Progenitor cell of endocrine pancreas (in vitro differentiated cells): ENCODE measurements at regions not wholly inside any gene's neighbourhood (a gene's known extent, or its start where the extent isn't known, plus 50 kb on each side); places are given as distances from the start of the nearest gene placed in this dataset.

Source experiments
- DNase-seq: peaks from one replicate; pipeline ENCODE4 v3.0.0; 2021; ENCODE audit warnings: low spot score; ENCODE audit not compliant: unreplicated experiment
- H3K27ac Mint-ChIP-seq: 2 replicates; pipeline ENCODE4 v1.8.0; 2021; ENCODE audit warnings: mild to moderate bottlenecking, moderate library complexity, mixed read lengths
- H3K27me3 Mint-ChIP-seq: 2 replicates; pipeline ENCODE4 v1.8.0; 2021; ENCODE audit warnings: mixed read lengths
- H3K36me3 Mint-ChIP-seq: 2 replicates; pipeline ENCODE4 v1.8.0; 2022; ENCODE audit warnings: mixed read lengths; ENCODE audit not compliant: insufficient read depth
- H3K4me1 Mint-ChIP-seq: 2 replicates; pipeline ENCODE4 v1.8.0; 2021; ENCODE audit warnings: low read depth, mixed read lengths
- H3K4me3 Mint-ChIP-seq: 2 replicates; pipeline ENCODE4 v1.8.0; 2021; ENCODE audit warnings: low read depth, mild to moderate bottlenecking, moderate library complexity, mixed read lengths
- H3K9me3 Mint-ChIP-seq: 2 replicates; pipeline ENCODE4 v1.8.0; 2021; ENCODE audit warnings: low read depth, mixed read lengths
- TF ChIP-seq, protein P1 (sequence below): fragments of 200-600 bp; sonication (generic); IDR thresholded peaks from one replicate; pipeline ENCODE4 v1.5.0; 2021; ENCODE audit warnings: antibody characterized with exemption, mild to moderate bottlenecking; ENCODE audit not compliant: unreplicated experiment

GRCh38 chr13:50724438-50724837, 119.1 kb downstream of the DLEU7 start:
- DNase-seq: no peak
- Mint-ChIP-seq H3K27me3 (no peaks in the 10 kb centered on the region), H3K4me3 (no peak overlapping the region)

GRCh38 chr13:50724913-50725312, 118.6 kb downstream of the DLEU7 start:
- Mint-ChIP-seq H3K27ac (no peak overlapping the region), H3K4me3 (no peak overlapping the region), H3K36me3 (no peaks in the 10 kb centered on the region), H3K27me3 (no peaks in the 10 kb centered on the region), H3K4me1 (no peaks in the 10 kb centered on the region), H3K9me3 (no peaks in the 10 kb centered on the region)
- TF ChIP-seq, protein P1, sequence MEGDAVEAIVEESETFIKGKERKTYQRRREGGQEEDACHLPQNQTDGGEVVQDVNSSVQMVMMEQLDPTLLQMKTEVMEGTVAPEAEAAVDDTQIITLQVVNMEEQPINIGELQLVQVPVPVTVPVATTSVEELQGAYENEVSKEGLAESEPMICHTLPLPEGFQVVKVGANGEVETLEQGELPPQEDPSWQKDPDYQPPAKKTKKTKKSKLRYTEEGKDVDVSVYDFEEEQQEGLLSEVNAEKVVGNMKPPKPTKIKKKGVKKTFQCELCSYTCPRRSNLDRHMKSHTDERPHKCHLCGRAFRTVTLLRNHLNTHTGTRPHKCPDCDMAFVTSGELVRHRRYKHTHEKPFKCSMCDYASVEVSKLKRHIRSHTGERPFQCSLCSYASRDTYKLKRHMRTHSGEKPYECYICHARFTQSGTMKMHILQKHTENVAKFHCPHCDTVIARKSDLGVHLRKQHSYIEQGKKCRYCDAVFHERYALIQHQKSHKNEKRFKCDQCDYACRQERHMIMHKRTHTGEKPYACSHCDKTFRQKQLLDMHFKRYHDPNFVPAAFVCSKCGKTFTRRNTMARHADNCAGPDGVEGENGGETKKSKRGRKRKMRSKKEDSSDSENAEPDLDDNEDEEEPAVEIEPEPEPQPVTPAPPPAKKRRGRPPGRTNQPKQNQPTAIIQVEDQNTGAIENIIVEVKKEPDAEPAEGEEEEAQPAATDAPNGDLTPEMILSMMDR: no peak
- no peak for DNase-seq

More at GRCh38 chr13:50724438-50724837, 119.1 kb downstream of the DLEU7 start:
- H3K9me3 Mint-ChIP-seq: no peaks in the 10 kb centered on the region
- TF ChIP-seq, protein P1: no peak
- no peaks in the 10 kb centered on the region for H3K36me3 Mint-ChIP-seq
- no peak overlapping the region for H3K27ac Mint-ChIP-seq
- no peaks in the 10 kb centered on the region for H3K4me1 Mint-ChIP-seq

DNA sequence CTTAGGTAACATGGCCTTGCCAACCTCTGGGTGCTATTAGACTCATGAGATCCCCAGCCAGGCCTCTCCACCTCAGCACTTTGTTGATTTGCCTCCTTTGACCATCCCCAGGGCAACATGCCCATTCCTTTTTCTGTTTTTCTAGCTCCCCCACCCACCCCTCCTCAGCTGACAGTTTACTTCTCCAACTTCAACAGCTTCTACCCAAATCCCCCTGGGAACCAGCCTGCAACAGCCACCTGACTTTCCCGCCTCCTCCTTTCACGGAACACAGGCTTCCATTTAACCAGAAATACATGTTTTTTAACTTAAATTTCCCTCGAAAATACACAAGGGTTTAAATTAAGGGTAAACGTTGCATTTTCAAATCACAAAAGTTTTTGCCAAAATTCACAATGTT, 117.3 kb downstream of the DLEU7 start:
- H3K4me3 Mint-ChIP-seq: no peak overlapping the region
- TF ChIP-seq, protein P1: no peak
- DNase-seq: no peak
- H3K36me3 Mint-ChIP-seq: no peaks in the 10 kb centered on the region
- peaks cover 3% of the 10 kb centered on the region for H3K9me3 Mint-ChIP-seq
- no peaks in the 10 kb centered on the region for H3K4me1 Mint-ChIP-seq
- H3K27ac Mint-ChIP-seq: no peak overlapping the region
- H3K27me3 Mint-ChIP-seq: no peaks in the 10 kb centered on the region

- TF ChIP-seq, protein P1: no peak
- no peak overlapping the region for H3K4me3 Mint-ChIP-seq
- H3K9me3 Mint-ChIP-seq: peaks cover 3% of the 10 kb centered on the region
- DNase-seq: no peak
- H3K4me1 Mint-ChIP-seq: no peaks in the 10 kb centered on the region
- H3K27ac Mint-ChIP-seq: no peak overlapping the region
- no peaks in the 10 kb centered on the region for H3K36me3 Mint-ChIP-seq
- H3K27me3 Mint-ChIP-seq: no peaks in the 10 kb centered on the region
These were observed 114.3 kb downstream of the DLEU7 start for GRCh38 chr13:50729177-50729576.

DNA sequence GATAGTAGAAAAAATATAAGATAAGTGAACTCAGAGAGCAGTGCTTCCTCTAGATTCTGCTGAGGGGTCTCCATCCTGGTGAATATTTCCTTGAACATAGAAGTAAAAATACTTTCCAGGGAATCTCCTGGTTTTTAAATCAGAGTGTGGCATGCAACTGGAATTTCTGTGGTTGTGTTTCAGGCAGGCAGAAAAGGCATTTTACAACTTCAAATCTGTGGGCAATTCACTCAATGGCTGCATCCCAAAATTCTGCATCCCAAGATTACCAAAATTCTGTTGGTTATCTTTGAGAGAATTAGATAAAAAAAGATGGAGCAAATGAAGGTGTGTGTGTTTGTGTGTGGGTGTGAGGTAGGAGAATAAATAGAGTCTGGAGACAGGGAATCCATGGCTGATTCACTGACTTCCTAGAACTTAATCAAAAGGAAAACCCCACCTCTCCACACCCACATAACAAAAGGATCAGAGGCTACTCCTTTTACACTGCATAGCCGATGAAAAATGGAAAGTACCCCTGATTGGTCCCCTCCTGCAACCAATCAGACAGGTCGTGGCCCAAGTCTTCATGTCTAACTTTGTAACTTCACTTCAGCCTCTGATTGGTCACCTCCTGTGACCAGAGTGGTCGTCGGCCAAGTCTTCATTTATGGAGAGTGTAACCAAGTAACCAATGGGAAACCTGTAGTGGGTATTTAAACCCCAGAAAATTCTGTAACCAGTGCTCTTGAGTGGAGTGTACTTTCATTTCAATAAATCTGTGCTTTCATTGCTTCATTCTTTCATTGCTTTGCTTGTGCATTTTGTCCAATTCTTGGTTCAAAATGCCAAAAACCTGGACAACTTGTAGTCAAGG, 112.8 kb downstream of the DLEU7 start:
- H3K9me3 Mint-ChIP-seq: peaks cover 3% of the 10 kb centered on the region
- no peak overlapping the region for H3K4me3 Mint-ChIP-seq
- TF ChIP-seq, protein P1: no peak
- H3K4me1 Mint-ChIP-seq: no peaks in the 10 kb centered on the region
- H3K27ac Mint-ChIP-seq: no peak overlapping the region
- H3K27me3 Mint-ChIP-seq: no peaks in the 10 kb centered on the region
- no peaks in the 10 kb centered on the region for H3K36me3 Mint-ChIP-seq
- no peak for DNase-seq
